ENCODE measurements at regions not wholly inside any gene's neighbourhood (a gene's known extent, or its start where the extent isn't known, plus 50 kb on each side); places are given as distances from the start of the nearest gene placed in this dataset.

DNA sequence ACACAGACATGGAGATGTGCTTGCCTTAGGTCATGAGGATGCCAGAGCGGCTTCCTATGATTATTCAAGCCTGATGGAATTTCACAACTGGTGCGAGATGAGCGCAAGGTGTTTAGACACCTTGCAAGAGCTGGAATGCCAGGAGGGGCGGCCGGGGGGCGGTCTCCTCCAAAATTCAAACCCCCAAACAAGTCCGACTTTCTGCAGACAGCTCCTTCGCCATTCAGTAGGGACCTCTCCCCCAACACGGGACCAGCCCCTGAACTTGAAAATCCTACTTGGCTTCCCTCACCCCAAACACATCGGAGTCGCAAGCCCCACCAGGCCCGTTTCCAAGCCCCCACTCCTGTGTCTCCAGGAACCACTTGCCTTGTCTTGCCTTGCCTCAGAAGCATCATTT lies 64.8 kb upstream of the ID2 start:
- H3K9me3 ChIP-seq = no peaks in the 10 kb centered on the region
- H3K4me1 ChIP-seq (ENCODE audit: control insufficient read depth in 1 of 2, low read depth in 2 of 2) = no peaks in the 10 kb centered on the region
- no peak for DNase-seq (ENCODE audit: low spot score)
- H3K27me3 ChIP-seq (replicated peaks; ENCODE audit: insufficient read depth) = no peaks in the 10 kb centered on the region
- no peaks in the 10 kb centered on the region for H3K36me3 ChIP-seq
- H3K27ac ChIP-seq = no peak overlapping the region
- TF ChIP-seq CTCF (IDR thresholded peaks at IDR 0.05) = no peak
- no peak overlapping the region for H3K4me3 ChIP-seq
- no peak for ATAC-seq (ENCODE audit: insufficient number of reproducible peaks, low FRiP score, low read depth)

DNA sequence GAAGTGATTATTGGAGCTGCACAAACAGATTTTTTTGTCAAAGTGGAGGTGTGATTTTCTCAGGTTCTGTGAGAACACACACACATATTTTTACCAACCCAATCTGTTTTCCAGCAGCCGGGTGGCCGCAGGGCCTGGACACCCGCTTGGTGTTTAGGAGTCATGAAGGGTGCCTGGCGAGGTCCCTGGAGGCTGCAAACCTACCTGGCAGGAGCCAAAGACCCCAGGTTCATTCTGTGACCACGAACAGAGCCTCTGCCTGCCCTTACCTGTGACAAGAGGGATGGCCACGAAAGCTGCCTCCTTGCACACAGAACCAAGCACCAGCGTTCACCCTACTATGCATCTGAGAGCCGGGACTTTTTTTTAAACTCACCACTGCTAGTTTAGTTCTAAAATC lies 64.3 kb upstream of the ID2 start:
- no peak for TF ChIP-seq CTCF (IDR thresholded peaks at IDR 0.05)
- Histone ChIP-seq H3K4me3 (no peak overlapping the region), H3K27ac (no peak overlapping the region), H3K9me3 (no peaks in the 10 kb centered on the region), H3K4me1 (ENCODE audit: control insufficient read depth in 1 of 2, low read depth in 2 of 2) (no peaks in the 10 kb centered on the region), H3K36me3 (no peaks in the 10 kb centered on the region), H3K27me3 (replicated peaks; ENCODE audit: insufficient read depth) (no peaks in the 10 kb centered on the region)
- DNase-seq (ENCODE audit: low spot score) (no peak), ATAC-seq (ENCODE audit: insufficient number of reproducible peaks, low FRiP score, low read depth) (no peak)

GRCh38 chr2:8619071-8619470 lies 62.8 kb upstream of the ID2 start:
- Histone ChIP-seq H3K27me3 (replicated peaks; ENCODE audit: insufficient read depth) (no peaks in the 10 kb centered on the region), H3K9me3 (no peaks in the 10 kb centered on the region), H3K4me3 (no peak overlapping the region), H3K4me1 (ENCODE audit: control insufficient read depth in 1 of 2, low read depth in 2 of 2) (no peaks in the 10 kb centered on the region), H3K27ac (no peak overlapping the region), H3K36me3 (no peaks in the 10 kb centered on the region)
- no peak for ATAC-seq (ENCODE audit: insufficient number of reproducible peaks, low FRiP score, low read depth)
- DNase-seq (ENCODE audit: low spot score) = no peak
- no peak for TF ChIP-seq CTCF (IDR thresholded peaks at IDR 0.05)

- Histone ChIP-seq H3K27ac (no peak overlapping the region), H3K27me3 (replicated peaks; ENCODE audit: insufficient read depth) (no peaks in the 10 kb centered on the region), H3K4me1 (ENCODE audit: control insufficient read depth in 1 of 2, low read depth in 2 of 2) (no peaks in the 10 kb centered on the region), H3K4me3 (no peak overlapping the region), H3K36me3 (no peaks in the 10 kb centered on the region), H3K9me3 (no peaks in the 10 kb centered on the region)
- DNase-seq (ENCODE audit: low spot score) (no peak), ATAC-seq (ENCODE audit: insufficient number of reproducible peaks, low FRiP score, low read depth) (no peak)
- no peak for TF ChIP-seq CTCF (IDR thresholded peaks at IDR 0.05)
Measured at GRCh38 chr2:8620611-8621382, 61.1 kb upstream of the ID2 start.

DNA sequence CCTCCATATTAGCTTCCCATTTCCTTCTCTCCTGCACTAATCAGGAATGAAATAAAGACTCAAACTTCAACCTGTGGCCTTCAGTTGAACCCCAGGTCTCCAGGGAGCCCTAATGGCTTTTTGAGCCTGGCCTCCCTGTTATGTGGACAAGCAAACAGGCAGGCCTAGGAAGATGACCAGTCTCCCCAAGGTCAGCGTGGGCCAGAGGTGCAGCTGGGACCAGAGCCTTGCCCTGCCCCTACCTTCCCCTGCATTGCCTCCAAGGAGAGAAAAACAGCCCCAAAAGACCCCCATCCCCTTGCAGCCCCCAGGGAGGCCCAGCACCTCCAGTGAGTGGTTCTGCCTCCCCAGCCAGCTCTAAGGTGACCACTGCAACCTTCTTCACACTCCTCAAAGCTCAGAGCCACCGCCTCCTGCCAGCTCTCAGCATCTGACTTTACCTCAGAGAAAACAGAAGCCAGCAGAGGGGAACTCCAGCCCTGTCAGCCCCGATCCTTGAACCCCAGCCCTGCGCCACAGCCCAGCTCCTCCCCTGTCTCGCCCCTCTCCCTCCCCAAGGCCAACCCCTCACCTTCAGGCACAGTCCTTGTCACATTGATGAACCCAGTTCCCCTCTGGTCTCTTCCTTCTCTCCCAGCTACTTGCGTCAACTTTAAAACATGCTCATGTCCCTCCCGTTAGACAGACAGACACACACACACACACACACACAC lies 59.5 kb upstream of the ID2 start:
- no peak overlapping the region for H3K4me3 ChIP-seq
- H3K27ac ChIP-seq = no peak overlapping the region
- no peaks in the 10 kb centered on the region for H3K9me3 ChIP-seq
- H3K27me3 ChIP-seq (replicated peaks; ENCODE audit: insufficient read depth) = no peaks in the 10 kb centered on the region
- TF ChIP-seq CTCF (IDR thresholded peaks at IDR 0.05) = no peak
- no peak for DNase-seq (ENCODE audit: low spot score)
- no peak for ATAC-seq (ENCODE audit: insufficient number of reproducible peaks, low FRiP score, low read depth)
- no peaks in the 10 kb centered on the region for H3K4me1 ChIP-seq (ENCODE audit: control insufficient read depth in 1 of 2, low read depth in 2 of 2)
- H3K36me3 ChIP-seq = no peaks in the 10 kb centered on the region

Measured in thoracic aorta (tissue), 2 donors.